Naive thymus-derived CD4-positive, alpha-beta T cell (primary cell): ENCODE measurements at regions not wholly inside any gene's neighbourhood (a gene's known extent, or its start where the extent isn't known, plus 50 kb on each side); places are given as distances from the start of the nearest gene placed in this dataset.
A peak's percentile ranks its signal among the peaks of the same experiment; 100 is the strongest.

ENCODE experiments used
- ATAC-seq: fragments of 150-1000 bp; cut with Tn5 transposase; 2 replicates; pipeline ENCODE4 v1.10.0; 2021; ENCODE audit warnings: mild to moderate bottlenecking, moderate library complexity
- CTCF ChIA-PET: fragments of 350-600 bp; sonication (Branson Sonifier 250); formaldehyde crosslinking; loops from one replicate; lab custom pipeline; 2021; ENCODE audit warnings: antibody characterized with exemption; lab: Charles Lee
- POLR2A ChIA-PET: fragments of 350-600 bp; sonication (Branson Sonifier 250); formaldehyde crosslinking; loops from one replicate; lab custom pipeline; 2021; ENCODE audit warnings: antibody characterized with exemption, inconsistent platforms; lab: Charles Lee
- DNase-seq, 9 donors: peaks; one replicate each; pipeline versions ENCODE4 v3.0.0 to v3.0.0-alpha.2; 2020 to 2022; ENCODE audit warnings: mixed read lengths in 1 of 9
- H3K27ac ChIP-seq: one replicate; pipeline ENCODE4 v1.7.0; 2013; ENCODE audit warnings: mild to moderate bottlenecking, low read depth, low read length, moderate library complexity
- H3K27me3 ChIP-seq, 2 donors: one replicate each; pipeline ENCODE4 v1.7.0; 2013; ENCODE audit warnings: low read length in 2 of 2, mild to moderate bottlenecking in 2 of 2, moderate library complexity in 2 of 2; ENCODE audit not compliant: control insufficient read depth in 2 of 2, insufficient read depth in 2 of 2
- H3K36me3 ChIP-seq, 3 experiments: 1 replicate in 2 of 3; 2 replicates in 1 of 3; pipeline ENCODE4 v1.7.0; 2013; ENCODE audit warnings: low read length in 3 of 3, mild to moderate bottlenecking in 3 of 3, moderate library complexity in 1 of 3; ENCODE audit not compliant: insufficient read depth in 3 of 3, control insufficient read depth in 2 of 3
- H3K4me1 ChIP-seq, 2 donors: one replicate each; pipeline ENCODE4 v1.7.0; 2013; ENCODE audit warnings: low read length in 2 of 2, mild to moderate bottlenecking in 2 of 2, moderate library complexity in 1 of 2; ENCODE audit not compliant: control insufficient read depth in 2 of 2, insufficient read depth in 2 of 2
- H3K4me3 ChIP-seq: 2 replicates; pipeline ENCODE4 v1.7.0; 2013; ENCODE audit warnings: mild to moderate bottlenecking, low read length
- H3K9me3 ChIP-seq, 3 experiments: 1 replicate in 2 of 3; 2 replicates in 1 of 3; pipeline ENCODE4 v1.7.0; 2013; ENCODE audit warnings: low read length in 3 of 3; ENCODE audit not compliant: control insufficient read depth in 2 of 3
- H3K27ac Mint-ChIP-seq, 9 donors: one replicate each; pipeline ENCODE4 v1.8.0; 2020 to 2022; ENCODE audit warnings: mixed read lengths in 9 of 9, mild to moderate bottlenecking in 8 of 9, moderate library complexity in 5 of 9, inconsistent platforms in 2 of 9
- H3K27me3 Mint-ChIP-seq, 5 donors: one replicate each; pipeline ENCODE4 v1.8.0; 2021 to 2022; ENCODE audit warnings: mixed read lengths in 5 of 5, mild to moderate bottlenecking in 1 of 5
- H3K36me3 Mint-ChIP-seq, 5 donors: one replicate each; pipeline ENCODE4 v1.8.0; 2020 to 2022; ENCODE audit warnings: mixed read lengths in 5 of 5, mild to moderate bottlenecking in 3 of 5, inconsistent platforms in 1 of 5
- H3K4me1 Mint-ChIP-seq, 7 donors: one replicate each; pipeline ENCODE4 v1.8.0; 2020 to 2022; ENCODE audit warnings: mixed read lengths in 7 of 7, mild to moderate bottlenecking in 3 of 7, inconsistent platforms in 1 of 7
- H3K4me3 Mint-ChIP-seq, 10 donors: one replicate each; pipeline ENCODE4 v1.8.0; 2020 to 2022; ENCODE audit warnings: mild to moderate bottlenecking in 10 of 10, mixed read lengths in 10 of 10, moderate library complexity in 6 of 10, inconsistent platforms in 2 of 10
- H3K9me3 Mint-ChIP-seq, 11 donors: one replicate each; pipeline ENCODE4 v1.8.0; 2020 to 2022; ENCODE audit warnings: mixed read lengths in 11 of 11, mild to moderate bottlenecking in 4 of 11, inconsistent platforms in 1 of 11, moderate library complexity in 1 of 11
- intact Hi-C, 2 donors: fragments of 100-400 bp; cut with micrococcal nuclease; formaldehyde crosslinking; loops; one replicate each; pipeline ENCODE4 v1.15.1; 2023

GRCh38 chr18:24538414-24539264 lies 78.2 kb downstream of the HRH4 start:
- Mint-ChIP-seq H3K4me3 (no peak overlapping the region), H3K9me3 (no peaks in the 10 kb centered on the region), H3K27me3 (peaks cover 17 to 39% (median 24%) of the 10 kb centered on the region in 5 donors), H3K4me1 (no peaks in the 10 kb centered on the region), H3K27ac (no peak overlapping the region), H3K36me3 (no peaks in the 10 kb centered on the region)
- Histone ChIP-seq H3K9me3 (no peaks in the 10 kb centered on the region), H3K27ac (no peak overlapping the region), H3K36me3 (no peaks in the 10 kb centered on the region), H3K4me3 (no peak overlapping the region), H3K4me1 (no peaks in the 10 kb centered on the region), H3K27me3 (no peaks in the 10 kb centered on the region)
- no peak for DNase-seq
- intact Hi-C loops, result no loop called here
- ATAC-seq, result peak; percentile 41
- ChIA-PET CTCF (no interaction called here), POLR2A (no interaction called here)

GRCh38 chr18:24539866-24540617 lies 79.6 kb downstream of the HRH4 start:
- ATAC-seq (no peak), DNase-seq (no peak)
- H3K9me3 ChIP-seq, result no peaks in the 10 kb centered on the region
- Mint-ChIP-seq H3K4me3 (no peak overlapping the region), H3K9me3 (no peaks in the 10 kb centered on the region), H3K27me3 (peaks cover 17 to 46% (median 20%) of the 10 kb centered on the region in 5 donors), H3K4me1 (no peaks in the 10 kb centered on the region), H3K36me3 (no peaks in the 10 kb centered on the region), H3K27ac (no peak overlapping the region)
- CTCF ChIA-PET, result interaction anchor here (0.6 kb wide), 1 partner anchor 624 kb away, joined by 4 read pairs; no protein-coding TSS in a partner anchor
- H3K27ac ChIP-seq, result no peak overlapping the region
- H3K4me1 ChIP-seq, result no peaks in the 10 kb centered on the region
- POLR2A ChIA-PET, result no interaction called here
- intact Hi-C loops, result no loop called here
- no peaks in the 10 kb centered on the region for H3K27me3 ChIP-seq
- H3K4me3 ChIP-seq, result no peak overlapping the region
- no peaks in the 10 kb centered on the region for H3K36me3 ChIP-seq

GRCh38 chr18:24540896-24541295 lies 80.5 kb downstream of the HRH4 start:
- Histone ChIP-seq H3K36me3 (no peaks in the 10 kb centered on the region), H3K4me3 (no peak overlapping the region), H3K27ac (no peak overlapping the region), H3K27me3 (no peaks in the 10 kb centered on the region), H3K9me3 (no peaks in the 10 kb centered on the region), H3K4me1 (no peaks in the 10 kb centered on the region)
- no peak overlapping the region for H3K4me3 Mint-ChIP-seq
- H3K4me1 Mint-ChIP-seq, result no peaks in the 10 kb centered on the region
- no peak for DNase-seq
- H3K27ac Mint-ChIP-seq, result no peak overlapping the region
- peaks cover 11 to 40% (median 15%) of the 10 kb centered on the region in 5 donors for H3K27me3 Mint-ChIP-seq
- intact Hi-C loops, result no loop called here
- H3K36me3 Mint-ChIP-seq, result no peaks in the 10 kb centered on the region
- CTCF ChIA-PET, result interaction anchor here (0.6 kb wide), 1 partner anchor 623 kb away, joined by 4 read pairs; no protein-coding TSS in a partner anchor
- POLR2A ChIA-PET, result no interaction called here
- no peak for ATAC-seq
- H3K9me3 Mint-ChIP-seq, result no peaks in the 10 kb centered on the region

GRCh38 chr18:24543086-24543794 lies 82.8 kb downstream of the HRH4 start:
- Histone ChIP-seq H3K9me3 (no peaks in the 10 kb centered on the region), H3K36me3 (no peaks in the 10 kb centered on the region), H3K27me3 (no peaks in the 10 kb centered on the region), H3K4me3 (no peak overlapping the region), H3K27ac (no peak overlapping the region), H3K4me1 (no peaks in the 10 kb centered on the region)
- H3K4me1 Mint-ChIP-seq, result no peaks in the 10 kb centered on the region
- ATAC-seq (no peak), DNase-seq (no peak)
- no peak overlapping the region for H3K4me3 Mint-ChIP-seq
- no peaks in the 10 kb centered on the region for H3K9me3 Mint-ChIP-seq
- H3K27ac Mint-ChIP-seq, result no peak overlapping the region
- CTCF ChIA-PET, result no interaction called here
- no peaks in the 10 kb centered on the region for H3K36me3 Mint-ChIP-seq
- POLR2A ChIA-PET, result no interaction called here
- peaks cover 5 to 35% (median 12%) of the 10 kb centered on the region in 5 donors for H3K27me3 Mint-ChIP-seq
- intact Hi-C loops, result no loop called here

- ATAC-seq (no peak), DNase-seq (no peak)
- no peaks in the 10 kb centered on the region for H3K4me1 Mint-ChIP-seq
- H3K27ac Mint-ChIP-seq, result no peak overlapping the region
- no peak overlapping the region for H3K4me3 Mint-ChIP-seq
- POLR2A ChIA-PET, result no interaction called here
- no peaks in the 10 kb centered on the region for H3K9me3 Mint-ChIP-seq
- Histone ChIP-seq H3K9me3 (no peaks in the 10 kb centered on the region), H3K4me3 (no peak overlapping the region), H3K27ac (no peak overlapping the region), H3K27me3 (no peaks in the 10 kb centered on the region), H3K4me1 (no peaks in the 10 kb centered on the region), H3K36me3 (no peaks in the 10 kb centered on the region)
- H3K36me3 Mint-ChIP-seq, result no peaks in the 10 kb centered on the region
- intact Hi-C loops, result loop anchor here in 1 of 2 donors (1.0 kb wide), 1 partner anchor 182 kb away; no protein-coding TSS in a partner anchor
- CTCF ChIA-PET, result no interaction called here
- peaks cover 0 to 29% (median 7%) of the 10 kb centered on the region in 5 donors for H3K27me3 Mint-ChIP-seq
Observed at GRCh38 chr18:24543795-24544498, 83.5 kb downstream of the HRH4 start.

- no peaks in the 10 kb centered on the region for H3K36me3 Mint-ChIP-seq
- peaks cover 0 to 29% (median 7%) of the 10 kb centered on the region in 5 donors for H3K27me3 Mint-ChIP-seq
- CTCF ChIA-PET, result no interaction called here
- no peaks in the 10 kb centered on the region for H3K36me3 ChIP-seq
- no peaks in the 10 kb centered on the region for H3K9me3 ChIP-seq
- H3K27me3 ChIP-seq, result no peaks in the 10 kb centered on the region
- H3K4me3 ChIP-seq, result no peak overlapping the region
- no peaks in the 10 kb centered on the region for H3K4me1 ChIP-seq
- intact Hi-C loops, result loop anchor here in 1 of 2 donors (1.0 kb wide), 1 partner anchor 181 kb away; no protein-coding TSS in a partner anchor
- POLR2A ChIA-PET, result no interaction called here
- no peaks in the 10 kb centered on the region for H3K9me3 Mint-ChIP-seq
- H3K4me1 Mint-ChIP-seq, result no peaks in the 10 kb centered on the region
- H3K4me3 Mint-ChIP-seq, result no peak overlapping the region
- no peak overlapping the region for H3K27ac ChIP-seq
- no peak overlapping the region for H3K27ac Mint-ChIP-seq
- DNase-seq (no peak), ATAC-seq (no peak)
Observed at GRCh38 chr18:24544949-24545348, 84.5 kb downstream of the HRH4 start.
